ENCODE measurements at regions not wholly inside any gene's neighbourhood (a gene's known extent, or its start where the extent isn't known, plus 50 kb on each side); places are given as distances from the start of the nearest gene placed in this dataset.

- H3K4me1 ChIP-seq (ENCODE audit: insufficient read depth, low read length): peaks cover 17% of the 10 kb centered on the region; the same call in 1 of the 2 replicates
- no peaks in the 10 kb centered on the region for H3K27me3 ChIP-seq (ENCODE audit: insufficient read depth, low read length)
- H3K27ac ChIP-seq (ENCODE audit: low read length): no peak overlapping the region
- peak overlapping the region; percentile 17; the same call in 1 of the 2 replicates for H3K9ac ChIP-seq (ENCODE audit: low read depth, low read length)
- no peaks in the 10 kb centered on the region for H3K36me3 ChIP-seq (ENCODE audit: insufficient read depth, low read depth, low read length)
- H3K4me3 ChIP-seq (ENCODE audit: low read length): peak overlapping the region; percentile 19; the same call in 1 of the 2 replicates
- no peaks in the 10 kb centered on the region for H3K9me3 ChIP-seq (ENCODE audit: insufficient read depth, low read depth, low read length)
Observed at GRCh38 chr1:199866210-199866617, 161.3 kb upstream of the NR5A2 start.

- Histone ChIP-seq H3K9me3 (ENCODE audit: insufficient read depth, low read depth, low read length) (no peaks in the 10 kb centered on the region), H3K27me3 (ENCODE audit: insufficient read depth, low read length) (no peaks in the 10 kb centered on the region), H3K4me3 (ENCODE audit: low read length) (no peak overlapping the region), H3K4me1 (ENCODE audit: insufficient read depth, low read length) (peaks cover 17% of the 10 kb centered on the region; the same call in 1 of the 2 replicates), H3K36me3 (ENCODE audit: insufficient read depth, low read depth, low read length) (no peaks in the 10 kb centered on the region), H3K9ac (ENCODE audit: low read depth, low read length) (no peak overlapping the region), H3K27ac (ENCODE audit: low read length) (no peak overlapping the region)
Observed at GRCh38 chr1:199867601-199868000, 159.9 kb upstream of the NR5A2 start.

GRCh38 chr1:199868777-199869176 is 158.7 kb upstream of the NR5A2 start:
- Histone ChIP-seq H3K9me3 (ENCODE audit: insufficient read depth, low read depth, low read length) (no peaks in the 10 kb centered on the region), H3K36me3 (ENCODE audit: insufficient read depth, low read depth, low read length) (no peaks in the 10 kb centered on the region), H3K4me1 (ENCODE audit: insufficient read depth, low read length) (peaks cover 17% of the 10 kb centered on the region; the same call in 1 of the 2 replicates), H3K9ac (ENCODE audit: low read depth, low read length) (no peak overlapping the region), H3K27ac (ENCODE audit: low read length) (no peak overlapping the region), H3K4me3 (ENCODE audit: low read length) (no peak overlapping the region), H3K27me3 (ENCODE audit: insufficient read depth, low read length) (no peaks in the 10 kb centered on the region)

DNA sequence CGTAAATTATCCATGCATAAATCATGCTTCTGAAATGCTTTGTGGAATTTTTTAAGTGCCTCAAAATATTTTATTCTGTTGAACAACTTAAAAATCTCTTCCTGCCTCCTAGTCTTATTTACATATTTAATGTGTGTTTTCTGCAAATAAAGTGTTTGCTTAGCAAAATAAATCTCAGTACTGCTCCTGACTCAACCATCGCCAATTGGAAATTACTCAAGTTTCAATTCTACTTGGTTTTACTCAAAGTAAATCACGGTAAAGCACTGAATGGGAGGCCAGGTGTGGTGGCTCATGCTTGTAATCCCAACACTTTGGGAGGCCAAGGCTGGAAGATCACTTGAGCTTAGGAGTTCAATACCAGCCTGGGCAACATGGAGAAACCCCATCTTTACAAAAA is 152.2 kb upstream of the NR5A2 start:
- H3K4me3 ChIP-seq (ENCODE audit: low read length): no peak overlapping the region
- no peak overlapping the region for H3K9ac ChIP-seq (ENCODE audit: low read depth, low read length)
- no peaks in the 10 kb centered on the region for H3K36me3 ChIP-seq (ENCODE audit: insufficient read depth, low read depth, low read length)
- no peaks in the 10 kb centered on the region for H3K9me3 ChIP-seq (ENCODE audit: insufficient read depth, low read depth, low read length)
- H3K27ac ChIP-seq (ENCODE audit: low read length): no peak overlapping the region
- no peaks in the 10 kb centered on the region for H3K4me1 ChIP-seq (ENCODE audit: insufficient read depth, low read length)
- no peaks in the 10 kb centered on the region for H3K27me3 ChIP-seq (ENCODE audit: insufficient read depth, low read length)

- Histone ChIP-seq H3K27me3 (ENCODE audit: insufficient read depth, low read length) (no peaks in the 10 kb centered on the region), H3K9me3 (ENCODE audit: insufficient read depth, low read depth, low read length) (no peaks in the 10 kb centered on the region), H3K36me3 (ENCODE audit: insufficient read depth, low read depth, low read length) (no peaks in the 10 kb centered on the region), H3K27ac (ENCODE audit: low read length) (no peak overlapping the region), H3K9ac (ENCODE audit: low read depth, low read length) (no peak overlapping the region), H3K4me3 (ENCODE audit: low read length) (no peak overlapping the region), H3K4me1 (ENCODE audit: insufficient read depth, low read length) (no peaks in the 10 kb centered on the region)
Observed at GRCh38 chr1:199875856-199876255, 151.7 kb upstream of the NR5A2 start.

- no peak overlapping the region for H3K27ac ChIP-seq (ENCODE audit: low read length)
- no peak overlapping the region for H3K9ac ChIP-seq (ENCODE audit: low read depth, low read length)
- H3K36me3 ChIP-seq (ENCODE audit: insufficient read depth, low read depth, low read length): no peaks in the 10 kb centered on the region
- no peaks in the 10 kb centered on the region for H3K4me1 ChIP-seq (ENCODE audit: insufficient read depth, low read length)
- H3K27me3 ChIP-seq (ENCODE audit: insufficient read depth, low read length): no peaks in the 10 kb centered on the region
- no peak overlapping the region for H3K4me3 ChIP-seq (ENCODE audit: low read length)
- no peaks in the 10 kb centered on the region for H3K9me3 ChIP-seq (ENCODE audit: insufficient read depth, low read depth, low read length)
Observed at GRCh38 chr1:199877526-199878384, 149.8 kb upstream of the NR5A2 start.

- H3K9me3 ChIP-seq (ENCODE audit: insufficient read depth, low read depth, low read length): no peaks in the 10 kb centered on the region
- H3K9ac ChIP-seq (ENCODE audit: low read depth, low read length): no peak overlapping the region
- no peak overlapping the region for H3K4me3 ChIP-seq (ENCODE audit: low read length)
- H3K36me3 ChIP-seq (ENCODE audit: insufficient read depth, low read depth, low read length): no peaks in the 10 kb centered on the region
- H3K27ac ChIP-seq (ENCODE audit: low read length): no peak overlapping the region
- no peaks in the 10 kb centered on the region for H3K27me3 ChIP-seq (ENCODE audit: insufficient read depth, low read length)
- H3K4me1 ChIP-seq (ENCODE audit: insufficient read depth, low read length): no peaks in the 10 kb centered on the region
Observed at GRCh38 chr1:199878823-199879222, 148.7 kb upstream of the NR5A2 start.

DNA sequence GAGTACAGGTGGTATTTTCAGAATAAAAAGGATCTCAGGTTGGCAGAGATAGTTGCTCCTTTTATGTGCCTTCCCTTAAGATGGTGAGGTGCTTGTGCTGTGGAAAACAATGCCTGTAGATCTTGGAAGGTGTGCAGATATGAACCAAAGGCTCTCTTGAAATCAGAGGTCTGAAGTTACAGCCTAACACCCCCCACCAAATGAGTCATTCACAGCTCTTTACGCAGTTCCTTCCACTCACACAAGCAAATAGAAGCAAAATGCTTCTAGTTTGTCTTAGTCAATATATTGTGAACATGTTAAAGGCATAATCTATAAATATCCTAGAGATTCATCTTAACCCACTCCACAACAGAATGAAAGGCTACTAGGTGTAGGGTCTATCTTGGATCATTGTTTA is 128.9 kb upstream of the NR5A2 start:
- H3K36me3 ChIP-seq (ENCODE audit: insufficient read depth, low read depth, low read length): no peaks in the 10 kb centered on the region
- no peaks in the 10 kb centered on the region for H3K9me3 ChIP-seq (ENCODE audit: insufficient read depth, low read depth, low read length)
- H3K4me1 ChIP-seq (ENCODE audit: insufficient read depth, low read length): no peaks in the 10 kb centered on the region

GRCh38 chr1:199901341-199901740 is 126.2 kb upstream of the NR5A2 start:
- Histone ChIP-seq H3K27me3 (ENCODE audit: insufficient read depth, low read length) (no peaks in the 10 kb centered on the region), H3K4me3 (ENCODE audit: low read length) (no peak overlapping the region), H3K36me3 (ENCODE audit: insufficient read depth, low read depth, low read length) (no peaks in the 10 kb centered on the region), H3K9ac (ENCODE audit: low read depth, low read length) (no peak overlapping the region), H3K27ac (ENCODE audit: low read length) (no peak overlapping the region), H3K4me1 (ENCODE audit: insufficient read depth, low read length) (no peaks in the 10 kb centered on the region), H3K9me3 (ENCODE audit: insufficient read depth, low read depth, low read length) (no peaks in the 10 kb centered on the region)

More for the DNA sequence above, 128.9 kb upstream of the NR5A2 start:
- Histone ChIP-seq H3K4me3 (ENCODE audit: low read length) (no peak overlapping the region), H3K27ac (ENCODE audit: low read length) (no peak overlapping the region), H3K27me3 (ENCODE audit: insufficient read depth, low read length) (no peaks in the 10 kb centered on the region), H3K9ac (ENCODE audit: low read depth, low read length) (no peak overlapping the region)

- Histone ChIP-seq H3K27me3 (ENCODE audit: insufficient read depth, low read length) (no peaks in the 10 kb centered on the region), H3K4me3 (ENCODE audit: low read length) (no peak overlapping the region), H3K36me3 (ENCODE audit: insufficient read depth, low read depth, low read length) (no peaks in the 10 kb centered on the region), H3K9me3 (ENCODE audit: insufficient read depth, low read depth, low read length) (no peaks in the 10 kb centered on the region), H3K4me1 (ENCODE audit: insufficient read depth, low read length) (no peaks in the 10 kb centered on the region; the same call in 1 of the 2 replicates), H3K27ac (ENCODE audit: low read length) (no peak overlapping the region), H3K9ac (ENCODE audit: low read depth, low read length) (no peak overlapping the region)
Observed at GRCh38 chr1:199907361-199907760, 120.1 kb upstream of the NR5A2 start.

DNA sequence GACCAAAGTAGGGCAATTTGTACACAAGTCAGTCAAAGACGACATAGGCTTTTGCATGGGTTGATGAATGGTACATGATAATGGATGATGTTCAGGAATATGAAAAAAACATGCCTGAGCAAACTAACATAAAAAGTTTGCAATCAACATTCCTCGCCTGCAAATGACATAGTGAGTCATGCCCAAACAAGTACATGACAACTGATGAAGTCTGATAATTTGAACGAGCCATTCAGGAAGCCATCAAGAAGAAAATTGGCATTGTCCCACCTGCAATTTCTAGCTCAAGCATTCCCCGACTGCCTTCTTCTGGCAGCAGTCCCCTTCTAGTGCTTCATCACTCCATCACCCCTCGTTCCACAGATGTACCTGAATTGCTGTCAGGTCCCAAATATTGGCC is 118.4 kb upstream of the NR5A2 start:
- Histone ChIP-seq H3K9ac (ENCODE audit: low read depth, low read length) (no peak overlapping the region), H3K27ac (ENCODE audit: low read length) (no peak overlapping the region), H3K36me3 (ENCODE audit: insufficient read depth, low read depth, low read length) (no peaks in the 10 kb centered on the region), H3K4me3 (ENCODE audit: low read length) (no peak overlapping the region), H3K9me3 (ENCODE audit: insufficient read depth, low read depth, low read length) (no peaks in the 10 kb centered on the region), H3K27me3 (ENCODE audit: insufficient read depth, low read length) (no peaks in the 10 kb centered on the region), H3K4me1 (ENCODE audit: insufficient read depth, low read length) (no peaks in the 10 kb centered on the region; the same call in 1 of the 2 replicates)

GRCh38 chr1:199913318-199913717 is 114.2 kb upstream of the NR5A2 start:
- Histone ChIP-seq H3K36me3 (ENCODE audit: insufficient read depth, low read depth, low read length) (no peaks in the 10 kb centered on the region), H3K4me3 (ENCODE audit: low read length) (no peak overlapping the region), H3K4me1 (ENCODE audit: insufficient read depth, low read length) (no peaks in the 10 kb centered on the region; the same call in 1 of the 2 replicates), H3K27ac (ENCODE audit: low read length) (no peak overlapping the region), H3K9ac (ENCODE audit: low read depth, low read length) (no peak overlapping the region), H3K9me3 (ENCODE audit: insufficient read depth, low read depth, low read length) (no peaks in the 10 kb centered on the region), H3K27me3 (ENCODE audit: insufficient read depth, low read length) (no peaks in the 10 kb centered on the region)

Measured in iPS-20b (cell line).